Motor neuron (in vitro differentiated cells): ENCODE measurements at regions not wholly inside any gene's neighbourhood (a gene's known extent, or its start where the extent isn't known, plus 50 kb on each side); places are given as distances from the start of the nearest gene placed in this dataset.

ENCODE experiments used
- ATAC-seq, 8 experiments: fragments of 200-7000 bp; cut with Tn5 transposase; replicated peaks in 6 of 8; 2 replicates each; pipeline ENCODE4 v1.8.0; 2021; ENCODE audit warnings: mild to moderate bottlenecking in 8 of 8, moderate library complexity in 8 of 8
- H3K27ac ChIP-seq, 2 donors: fragments of 250-450 bp; sonication (Bioruptor Pico); 2 replicates each; pipeline ENCODE4 v1.9.0; 2021; ENCODE audit warnings: antibody characterized with exemption in 2 of 2, mild to moderate bottlenecking in 2 of 2, moderate library complexity in 1 of 2
- H3K4me1 ChIP-seq, 2 donors: fragments of 250-450 bp; sonication (Bioruptor Pico); replicated peaks in 1 of 2; 2 replicates each; pipeline ENCODE4 v1.6.1; 2021; ENCODE audit warnings: antibody characterized with exemption in 2 of 2, mild to moderate bottlenecking in 2 of 2, moderate library complexity in 1 of 2
- H3K4me3 ChIP-seq, 5 donors: fragments of 250-450 bp; sonication (Bioruptor Pico); 2 replicates each; pipeline ENCODE4 v1.9.0; 2021; ENCODE audit warnings: antibody characterized with exemption in 5 of 5, mild to moderate bottlenecking in 5 of 5, moderate library complexity in 4 of 5
- WGBS, 10 experiments: fragments of 450-650 bp; shearing (Covaris generic); methylation state at CpG; one replicate each; pipeline ENCODE4 v1.0.0; 2022; 5-methylcytosine and 5-hydroxymethylcytosine counted together
- in situ Hi-C, 9 experiments: fragments of 400-800 bp; cut with MboI; loops; one replicate each; pipeline ENCODE4 v1.15.0; 2021; ENCODE audit warnings: low sequenced_read_pairs in 9 of 9, low pct_unique_long_range_greater_than_20kb in 2 of 9; ENCODE audit not compliant: unreplicated experiment in 9 of 9

GRCh38 chr2:145289946-145290345 lies 770.0 kb upstream of the ZEB2 start:
- 22 to 100% (median 93%) methylated on average over 1 to 4 of the region's 4 CpGs; no CpG with 5 or more reads in 1 of the 10 experiments for WGBS, 10 experiments
- no peak for ATAC-seq
- in situ Hi-C loops = no loop called here
- H3K4me1 ChIP-seq = peaks cover 0 to 8% of the 10 kb centered on the region in 2 donors
- no peak overlapping the region for H3K27ac ChIP-seq
- H3K4me3 ChIP-seq = no peak overlapping the region

GRCh38 chr2:145288650-145289496 lies 769.0 kb upstream of the ZEB2 start:
- ATAC-seq = no peak
- peaks cover 0 to 8% of the 10 kb centered on the region in 2 donors for H3K4me1 ChIP-seq
- no peak overlapping the region for H3K4me3 ChIP-seq
- in situ Hi-C loops = no loop called here
- WGBS, 10 experiments = 78 to 100% (median 89%) methylated on average over 1 to 3 of the region's 3 CpGs
- no peak overlapping the region for H3K27ac ChIP-seq

GRCh38 chr2:145287736-145288135 lies 767.8 kb upstream of the ZEB2 start:
- Histone ChIP-seq H3K4me3 (no peak overlapping the region), H3K27ac (no peak overlapping the region), H3K4me1 (peaks cover 0 to 8% of the 10 kb centered on the region in 2 donors)
- in situ Hi-C loops = no loop called here
- WGBS, 10 experiments = 0 to 82% (median 57%) methylated on average over 1 to 3 of the region's 3 CpGs; no CpG with 5 or more reads in 3 of the 10 experiments
- ATAC-seq = peak in 1 of 8 experiments; percentile 27

GRCh38 chr2:145286716-145287275 lies 766.9 kb upstream of the ZEB2 start:
- WGBS, 10 experiments = 38 to 100% (median 77%) methylated on average over 3 to 7 of the region's 7 CpGs
- Histone ChIP-seq H3K4me3 (no peak overlapping the region), H3K4me1 (peaks cover 0 to 8% of the 10 kb centered on the region in 2 donors), H3K27ac (no peak overlapping the region)
- in situ Hi-C loops = no loop called here
- ATAC-seq = peak in 1 of 8 experiments; percentile 18

- no peak for ATAC-seq
- in situ Hi-C loops = no loop called here
- Histone ChIP-seq H3K4me3 (no peak overlapping the region), H3K4me1 (peaks cover 0 to 8% of the 10 kb centered on the region in 2 donors), H3K27ac (no peak overlapping the region)
- 24 to 97% (median 89%) methylated on average over 2 to 5 of the region's 5 CpGs for WGBS, 10 experiments
Observed at GRCh38 chr2:145284551-145284950, 764.6 kb upstream of the ZEB2 start.

GRCh38 chr2:145283131-145283530 lies 763.2 kb upstream of the ZEB2 start:
- WGBS, 10 experiments = 14 to 100% (median 90%) methylated on average over 1 of the region's 1 CpG; no CpG with 5 or more reads in 4 of the 10 experiments

GRCh38 chr2:145277922-145278321 lies 758.0 kb upstream of the ZEB2 start:
- in situ Hi-C loops = no loop called here
- no peak for ATAC-seq
- Histone ChIP-seq H3K4me1 (no peaks in the 10 kb centered on the region), H3K4me3 (no peak overlapping the region), H3K27ac (no peak overlapping the region)

More at GRCh38 chr2:145283131-145283530, 763.2 kb upstream of the ZEB2 start:
- in situ Hi-C loops = no loop called here
- peak in 2 of 8 experiments; percentile 39 to 75 for ATAC-seq
- H3K4me1 ChIP-seq = peaks cover 0 to 4% of the 10 kb centered on the region in 2 donors
- no peak overlapping the region for H3K4me3 ChIP-seq
- no peak overlapping the region for H3K27ac ChIP-seq

- no peak for ATAC-seq
- Histone ChIP-seq H3K4me3 (no peak overlapping the region), H3K27ac (no peak overlapping the region), H3K4me1 (no peaks in the 10 kb centered on the region)
- WGBS, 10 experiments = 67 to 100% (median 100%) methylated on average over 1 of the region's 1 CpG; no CpG with 5 or more reads in 2 of the 10 experiments
- in situ Hi-C loops = no loop called here
Observed at GRCh38 chr2:145273840-145274239, 753.9 kb upstream of the ZEB2 start.

GRCh38 chr2:145268931-145269330 lies 749.0 kb upstream of the ZEB2 start:
- Histone ChIP-seq H3K27ac (no peak overlapping the region), H3K4me3 (no peak overlapping the region), H3K4me1 (no peaks in the 10 kb centered on the region)
- WGBS, 10 experiments = 38 to 100% (median 88%) methylated on average over 2 to 3 of the region's 3 CpGs; no CpG with 5 or more reads in 2 of the 10 experiments
- ATAC-seq = no peak
- in situ Hi-C loops = no loop called here

GRCh38 chr2:145267451-145267850 lies 747.5 kb upstream of the ZEB2 start:
- no peak overlapping the region for H3K4me3 ChIP-seq
- in situ Hi-C loops = no loop called here
- no peak for ATAC-seq
- no peaks in the 10 kb centered on the region for H3K4me1 ChIP-seq
- H3K27ac ChIP-seq = no peak overlapping the region

- Histone ChIP-seq H3K27ac (no peak overlapping the region), H3K4me3 (no peak overlapping the region), H3K4me1 (no peaks in the 10 kb centered on the region)
- ATAC-seq = no peak
- in situ Hi-C loops = no loop called here
- 67 to 100% (median 83%) methylated on average over 1 to 6 of the region's 6 CpGs for WGBS, 10 experiments
Observed at GRCh38 chr2:145265244-145265643, 745.3 kb upstream of the ZEB2 start.

GRCh38 chr2:145260674-145261073 lies 740.8 kb upstream of the ZEB2 start:
- Histone ChIP-seq H3K27ac (no peak overlapping the region), H3K4me3 (no peak overlapping the region), H3K4me1 (peaks cover 0 to 6% of the 10 kb centered on the region in 2 donors)
- in situ Hi-C loops = no loop called here
- WGBS, 10 experiments = 50 to 100% (median 96%) methylated on average over 1 to 2 of the region's 2 CpGs; no CpG with 5 or more reads in 4 of the 10 experiments
- ATAC-seq = no peak

GRCh38 chr2:145260081-145260480 lies 740.2 kb upstream of the ZEB2 start:
- no peak for ATAC-seq

More at GRCh38 chr2:145260081-145260480, 740.2 kb upstream of the ZEB2 start:
- Histone ChIP-seq H3K4me3 (no peak overlapping the region), H3K27ac (no peak overlapping the region), H3K4me1 (peaks cover 0 to 6% of the 10 kb centered on the region in 2 donors)
- in situ Hi-C loops = no loop called here
